CD14-positive monocyte (primary cell): ENCODE measurements at regions not wholly inside any gene's neighbourhood (a gene's known extent, or its start where the extent isn't known, plus 50 kb on each side); places are given as distances from the start of the nearest gene placed in this dataset.

Experiments
- DNase-seq, 3 donors: peaks; one replicate each; pipeline ENCODE4 v3.0.0-alpha.2; 2011 to 2022
- H2AFZ ChIP-seq: 2 replicates; pipeline ENCODE4 v1.6.0; 2012; ENCODE audit warnings: mild to moderate bottlenecking, low read depth, low read length, inconsistent platforms; ENCODE audit not compliant: insufficient read depth, poor library complexity, severe bottlenecking
- H3K27ac ChIP-seq, 2 donors: 1 replicate in 1 of 2; 2 replicates in 1 of 2; pipeline ENCODE4 v1.5.1; 2012 to 2013; ENCODE audit warnings: low read length in 2 of 2, control low read depth in 1 of 2, inconsistent platforms in 1 of 2, low read depth in 1 of 2, mild to moderate bottlenecking in 1 of 2
- H3K27me3 ChIP-seq, 2 donors: one replicate each; pipeline versions ENCODE4 v1.6.0 to v1.6.1; 2011 to 2013; ENCODE audit warnings: low read length in 2 of 2; ENCODE audit not compliant: control insufficient read depth in 2 of 2, insufficient read depth in 2 of 2
- H3K36me3 ChIP-seq, 2 donors: replicated peaks in 1 of 2; 1 replicate in 1 of 2; 2 replicates in 1 of 2; pipeline versions ENCODE4 v1.5.1 to v1.6.1; 2012 to 2013; ENCODE audit warnings: low read length in 2 of 2, control low read depth in 1 of 2, inconsistent platforms in 1 of 2, mild to moderate bottlenecking in 1 of 2; ENCODE audit not compliant: insufficient read depth in 2 of 2, control insufficient read depth in 1 of 2
- H3K4me1 ChIP-seq, 2 donors: 1 replicate in 1 of 2; 2 replicates in 1 of 2; pipeline versions ENCODE4 v1.5.1 to v1.6.1; 2012 to 2013; ENCODE audit warnings: low read length in 2 of 2, control low read depth in 1 of 2, inconsistent platforms in 1 of 2, mild to moderate bottlenecking in 1 of 2, moderate library complexity in 1 of 2; ENCODE audit not compliant: insufficient read depth in 2 of 2, control insufficient read depth in 1 of 2
- H3K4me2 ChIP-seq: replicated peaks from 2 replicates; pipeline ENCODE3; 2012; ENCODE audit warnings: low read length, moderate library complexity, mild to moderate bottlenecking; ENCODE audit not compliant: poor library complexity, severe bottlenecking; ENCODE audit errors: extremely low read depth
- H3K4me3 ChIP-seq, 3 experiments: fragments of 200-600 bp in 1 of 3; sonication (generic) in 1 of 3; replicated peaks in 1 of 3; 1 replicate in 2 of 3; 2 replicates in 1 of 3; pipeline ENCODE4 v1.5.1; 2011 to 2013; ENCODE audit warnings: low read length in 3 of 3, mild to moderate bottlenecking in 3 of 3, control low read depth in 2 of 3, low read depth in 2 of 3, inconsistent platforms in 1 of 3, moderate library complexity in 1 of 3
- H3K79me2 ChIP-seq: 2 replicates; pipeline ENCODE4 v1.6.0; 2012; ENCODE audit warnings: mild to moderate bottlenecking, control low read depth, inconsistent platforms, low read length, moderate library complexity; ENCODE audit not compliant: insufficient read depth
- H3K9ac ChIP-seq: 2 replicates; pipeline ENCODE4 v1.6.0; 2017; ENCODE audit warnings: low read length, mild to moderate bottlenecking; ENCODE audit not compliant: insufficient read depth, poor library complexity, severe bottlenecking
- H3K9me3 ChIP-seq, 2 donors: replicated peaks in 1 of 2; 1 replicate in 1 of 2; 2 replicates in 1 of 2; pipeline versions ENCODE4 v1.5.1 to v1.6.1; 2012 to 2013; ENCODE audit warnings: low read length in 2 of 2, control low read depth in 1 of 2; ENCODE audit not compliant: control insufficient read depth in 1 of 2, insufficient read depth in 1 of 2
- H4K20me1 ChIP-seq: 2 replicates; pipeline ENCODE4 v1.6.0; 2012; ENCODE audit warnings: mild to moderate bottlenecking, low read length, control low read depth, moderate library complexity; ENCODE audit not compliant: insufficient read depth
- H3K27ac Mint-ChIP-seq, 7 donors: one replicate each; pipeline ENCODE4 v1.8.0; 2020; ENCODE audit warnings: mild to moderate bottlenecking in 7 of 7, mixed read lengths in 7 of 7, moderate library complexity in 6 of 7, inconsistent platforms in 2 of 7
- H3K27me3 Mint-ChIP-seq, 3 donors: one replicate each; pipeline ENCODE4 v1.8.0; 2021 to 2022; ENCODE audit warnings: low read depth in 3 of 3, mild to moderate bottlenecking in 3 of 3, mixed read lengths in 3 of 3, moderate library complexity in 3 of 3, inconsistent platforms in 1 of 3
- H3K36me3 Mint-ChIP-seq, 2 donors: one replicate each; pipeline ENCODE4 v1.8.0; 2020; ENCODE audit warnings: mixed read lengths in 2 of 2, inconsistent platforms in 1 of 2, mild to moderate bottlenecking in 1 of 2
- H3K4me1 Mint-ChIP-seq: one replicate; pipeline ENCODE4 v1.8.0; 2020; ENCODE audit warnings: mild to moderate bottlenecking, mixed read lengths
- H3K4me3 Mint-ChIP-seq, 2 donors: one replicate each; pipeline ENCODE4 v1.8.0; 2020; ENCODE audit warnings: mild to moderate bottlenecking in 2 of 2, mixed read lengths in 2 of 2, moderate library complexity in 1 of 2
- H3K9me3 Mint-ChIP-seq, 7 donors: one replicate each; pipeline ENCODE4 v1.8.0; 2020 to 2022; ENCODE audit warnings: mixed read lengths in 7 of 7, mild to moderate bottlenecking in 6 of 7, moderate library complexity in 6 of 7, inconsistent platforms in 2 of 7
- CTCF ChIP-seq: fragments of 200-600 bp; IDR thresholded peaks from one replicate; pipeline ENCODE4 v1.8.0; 2022; ENCODE audit warnings: antibody characterized with exemption, mild to moderate bottlenecking
- WGBS: methylation state at CpG from one replicate; pipeline ENCODE4 v1.1.5; 2013; ENCODE audit warnings: missing lambda C conversion rate; ENCODE audit not compliant: insufficient coverage; 5-methylcytosine and 5-hydroxymethylcytosine counted together
- intact Hi-C, 2 donors: fragments of 100-400 bp; cut with micrococcal nuclease; formaldehyde crosslinking; loops; one replicate each; pipeline versions ENCODE4 v1.15.0 to v1.15.1; 2023

- Mint-ChIP-seq H3K27me3 (peaks cover 0 to 3% (median 2%) of the 10 kb centered on the region in 3 donors), H3K27ac (no peak overlapping the region), H3K4me1 (no peaks in the 10 kb centered on the region), H3K9me3 (peaks cover 0 to 7% (median 5%) of the 10 kb centered on the region in 7 donors), H3K36me3 (no peaks in the 10 kb centered on the region), H3K4me3 (no peak overlapping the region)
- Histone ChIP-seq H3K9me3 (peaks cover 0 to 3% of the 10 kb centered on the region in 2 donors), H3K36me3 (no peaks in the 10 kb centered on the region), H3K9ac (no peak overlapping the region), H3K4me3 (no peak overlapping the region), H3K4me2 (no peak overlapping the region), H3K79me2 (no peaks in the 10 kb centered on the region), H3K27me3 (no peaks in the 10 kb centered on the region), H4K20me1 (no peaks in the 10 kb centered on the region), H3K27ac (no peak overlapping the region), H2AFZ (no peak overlapping the region), H3K4me1 (no peaks in the 10 kb centered on the region)
- WGBS, result 0% methylated on average over 1 of the region's 3 CpGs
- intact Hi-C loops, result no loop called here
- no peak for TF ChIP-seq CTCF
- no peak for DNase-seq
These were observed 195.2 kb upstream of the IPO5 start for GRCh38 chr13:97758317-97758716.

GRCh38 chr13:97761796-97762540 lies 191.5 kb upstream of the IPO5 start:
- Histone ChIP-seq H4K20me1 (no peaks in the 10 kb centered on the region), H3K27me3 (no peaks in the 10 kb centered on the region), H3K9me3 (peaks cover 0 to 3% of the 10 kb centered on the region in 2 donors), H3K4me2 (no peak overlapping the region), H3K79me2 (no peaks in the 10 kb centered on the region), H2AFZ (no peak overlapping the region), H3K4me3 (no peak overlapping the region), H3K27ac (no peak overlapping the region), H3K36me3 (no peaks in the 10 kb centered on the region), H3K9ac (no peak overlapping the region), H3K4me1 (no peaks in the 10 kb centered on the region)
- no peak overlapping the region for H3K4me3 Mint-ChIP-seq
- H3K27me3 Mint-ChIP-seq, result peaks cover 0 to 2% (median 0%) of the 10 kb centered on the region in 3 donors
- no peak overlapping the region for H3K27ac Mint-ChIP-seq
- peaks cover 1 to 6% (median 2%) of the 10 kb centered on the region in 7 donors for H3K9me3 Mint-ChIP-seq
- TF ChIP-seq CTCF, result no peak
- WGBS, result 88% methylated on average over 2 of the region's 3 CpGs
- DNase-seq, result no peak
- H3K4me1 Mint-ChIP-seq, result no peaks in the 10 kb centered on the region
- no peaks in the 10 kb centered on the region for H3K36me3 Mint-ChIP-seq
- intact Hi-C loops, result no loop called here
